WTC11 (cell line): ENCODE measurements at regions not wholly inside any gene's neighbourhood (a gene's known extent, or its start where the extent isn't known, plus 50 kb on each side); places are given as distances from the start of the nearest gene placed in this dataset.

ENCODE experiments used
- CBFB ChIP-seq: sonication (generic); formaldehyde crosslinking; IDR thresholded peaks from 2 replicates; pipeline ENCODE4 v1.8.1; 2022; ENCODE audit warnings: mild to moderate bottlenecking, low read depth, missing genetic modification reagents
- GRHL2 ChIP-seq: fragments of 250-450 bp; sonication (Bioruptor Pico); IDR thresholded peaks from 2 replicates; pipeline ENCODE4 v1.8.0; 2022; ENCODE audit warnings: mild to moderate bottlenecking, moderate library complexity; ENCODE audit not compliant: insufficient replicate concordance, severe bottlenecking
- NR2C2 ChIP-seq: sonication (generic); formaldehyde crosslinking; IDR thresholded peaks from 2 replicates; pipeline ENCODE4 v1.8.0; 2022; ENCODE audit warnings: mild to moderate bottlenecking, missing genetic modification reagents
- ZNF138 ChIP-seq: sonication (generic); formaldehyde crosslinking; conservative IDR thresholded peaks from 2 replicates; pipeline ENCODE4 v1.8.1; 2022; ENCODE audit warnings: mild to moderate bottlenecking, moderate library complexity, missing genetic modification reagents
- ZNF219 ChIP-seq: sonication (generic); formaldehyde crosslinking; IDR thresholded peaks from 2 replicates; pipeline ENCODE4 v1.8.0; 2023; ENCODE audit warnings: missing genetic modification reagents, mild to moderate bottlenecking, borderline replicate concordance
- TF ChIP-seq, protein P1 (sequence below): fragments of 200-600 bp; IDR thresholded peaks from 2 replicates; pipeline ENCODE4 v1.8.0; 2022; ENCODE audit warnings: antibody characterized with exemption
- TF ChIP-seq, protein P2 (sequence below): sonication (generic); formaldehyde crosslinking; IDR thresholded peaks from 2 replicates; pipeline ENCODE4 v1.8.1; 2022; ENCODE audit warnings: low read depth, mild to moderate bottlenecking, moderate library complexity, missing genetic modification reagents, borderline replicate concordance
- TF ChIP-seq, protein P3 (sequence below): sonication (generic); formaldehyde crosslinking; conservative IDR thresholded peaks from 2 replicates; pipeline ENCODE4 v1.8.1; 2022; ENCODE audit warnings: mild to moderate bottlenecking, missing genetic modification reagents
- TF ChIP-seq, protein P4 (sequence below): sonication (generic); formaldehyde crosslinking; IDR thresholded peaks from 2 replicates; pipeline ENCODE4 v1.8.1; 2022; ENCODE audit warnings: mild to moderate bottlenecking, missing genetic modification reagents, moderate library complexity, borderline replicate concordance

DNA sequence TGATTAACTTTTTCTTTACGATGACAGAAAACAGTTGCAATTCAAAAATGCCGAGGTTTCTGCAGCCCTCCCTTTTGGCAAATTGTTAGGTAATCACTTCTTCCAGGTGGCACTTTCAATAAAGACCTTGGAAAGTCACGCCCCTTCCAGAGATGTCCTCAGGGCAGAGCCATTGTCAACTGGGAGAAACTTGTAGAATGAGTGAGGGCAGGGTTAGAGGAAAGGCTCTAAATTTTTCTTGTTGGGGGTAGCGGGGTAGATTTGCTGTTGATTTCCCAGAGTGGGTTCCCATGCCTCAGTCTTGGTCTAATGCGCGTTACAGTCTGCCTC is 421.1 kb downstream of the FGF9 start:
- TF ChIP-seq, protein P1, sequence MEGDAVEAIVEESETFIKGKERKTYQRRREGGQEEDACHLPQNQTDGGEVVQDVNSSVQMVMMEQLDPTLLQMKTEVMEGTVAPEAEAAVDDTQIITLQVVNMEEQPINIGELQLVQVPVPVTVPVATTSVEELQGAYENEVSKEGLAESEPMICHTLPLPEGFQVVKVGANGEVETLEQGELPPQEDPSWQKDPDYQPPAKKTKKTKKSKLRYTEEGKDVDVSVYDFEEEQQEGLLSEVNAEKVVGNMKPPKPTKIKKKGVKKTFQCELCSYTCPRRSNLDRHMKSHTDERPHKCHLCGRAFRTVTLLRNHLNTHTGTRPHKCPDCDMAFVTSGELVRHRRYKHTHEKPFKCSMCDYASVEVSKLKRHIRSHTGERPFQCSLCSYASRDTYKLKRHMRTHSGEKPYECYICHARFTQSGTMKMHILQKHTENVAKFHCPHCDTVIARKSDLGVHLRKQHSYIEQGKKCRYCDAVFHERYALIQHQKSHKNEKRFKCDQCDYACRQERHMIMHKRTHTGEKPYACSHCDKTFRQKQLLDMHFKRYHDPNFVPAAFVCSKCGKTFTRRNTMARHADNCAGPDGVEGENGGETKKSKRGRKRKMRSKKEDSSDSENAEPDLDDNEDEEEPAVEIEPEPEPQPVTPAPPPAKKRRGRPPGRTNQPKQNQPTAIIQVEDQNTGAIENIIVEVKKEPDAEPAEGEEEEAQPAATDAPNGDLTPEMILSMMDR: no peak
- TF ChIP-seq ZNF138: no peak
- no peak for TF ChIP-seq ZNF219
- TF ChIP-seq, protein P2, sequence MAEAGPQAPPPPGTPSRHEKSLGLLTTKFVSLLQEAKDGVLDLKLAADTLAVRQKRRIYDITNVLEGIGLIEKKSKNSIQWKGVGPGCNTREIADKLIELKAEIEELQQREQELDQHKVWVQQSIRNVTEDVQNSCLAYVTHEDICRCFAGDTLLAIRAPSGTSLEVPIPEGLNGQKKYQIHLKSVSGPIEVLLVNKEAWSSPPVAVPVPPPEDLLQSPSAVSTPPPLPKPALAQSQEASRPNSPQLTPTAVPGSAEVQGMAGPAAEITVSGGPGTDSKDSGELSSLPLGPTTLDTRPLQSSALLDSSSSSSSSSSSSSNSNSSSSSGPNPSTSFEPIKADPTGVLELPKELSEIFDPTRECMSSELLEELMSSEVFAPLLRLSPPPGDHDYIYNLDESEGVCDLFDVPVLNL: no peak
- TF ChIP-seq, protein P3, sequence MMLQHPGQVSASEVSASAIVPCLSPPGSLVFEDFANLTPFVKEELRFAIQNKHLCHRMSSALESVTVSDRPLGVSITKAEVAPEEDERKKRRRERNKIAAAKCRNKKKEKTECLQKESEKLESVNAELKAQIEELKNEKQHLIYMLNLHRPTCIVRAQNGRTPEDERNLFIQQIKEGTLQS (CRISPR knock-in tag): no peak
- TF ChIP-seq, protein P4, sequence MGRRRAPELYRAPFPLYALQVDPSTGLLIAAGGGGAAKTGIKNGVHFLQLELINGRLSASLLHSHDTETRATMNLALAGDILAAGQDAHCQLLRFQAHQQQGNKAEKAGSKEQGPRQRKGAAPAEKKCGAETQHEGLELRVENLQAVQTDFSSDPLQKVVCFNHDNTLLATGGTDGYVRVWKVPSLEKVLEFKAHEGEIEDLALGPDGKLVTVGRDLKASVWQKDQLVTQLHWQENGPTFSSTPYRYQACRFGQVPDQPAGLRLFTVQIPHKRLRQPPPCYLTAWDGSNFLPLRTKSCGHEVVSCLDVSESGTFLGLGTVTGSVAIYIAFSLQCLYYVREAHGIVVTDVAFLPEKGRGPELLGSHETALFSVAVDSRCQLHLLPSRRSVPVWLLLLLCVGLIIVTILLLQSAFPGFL: no peak
- no peak for TF ChIP-seq CBFB (CRISPR knock-in tag)
- TF ChIP-seq GRHL2 (CRISPR knock-in tag): no peak
- no peak for TF ChIP-seq NR2C2
